Loucy (cell line): ENCODE measurements at regions not wholly inside any gene's neighbourhood (a gene's known extent, or its start where the extent isn't known, plus 50 kb on each side); places are given as distances from the start of the nearest gene placed in this dataset.

ENCODE experiments used
- CTCF ChIP-seq: fragments of 200-600 bp; sonication (generic); conservative IDR thresholded peaks from 2 replicates; pipeline ENCODE4 v1.5.1; 2014; ENCODE audit warnings: mild to moderate bottlenecking, antibody characterized with exemption, low read length
- EZH2phosphoT487 ChIP-seq: fragments of 200-600 bp; IDR thresholded peaks from 2 replicates; pipeline ENCODE4 v1.6.1; 2018; ENCODE audit warnings: antibody characterized with exemption, mild to moderate bottlenecking, moderate library complexity, borderline replicate concordance

GRCh38 chr10:10397906-10398305 lies 619.8 kb upstream of the CELF2 start:
- TF ChIP-seq CTCF (no peak), EZH2phosphoT487 (no peak)
